Karpas-422 (cell line): ENCODE measurements at regions not wholly inside any gene's neighbourhood (a gene's known extent, or its start where the extent isn't known, plus 50 kb on each side); places are given as distances from the start of the nearest gene placed in this dataset.

Experiments
- DNase-seq: peaks from one replicate; pipeline ENCODE4 v3.0.0-alpha.2; 2015
- H2AFZ ChIP-seq: fragments of 200-600 bp; sonication (generic); 2 replicates; pipeline ENCODE4 v1.6.1; 2014; ENCODE audit warnings: antibody characterized with exemption, low read length, mixed read lengths
- H3K27ac ChIP-seq: fragments of 200-600 bp; sonication (generic); 2 replicates; pipeline ENCODE4 v1.5.1; 2014; ENCODE audit warnings: mild to moderate bottlenecking, low read length, moderate library complexity
- H3K27me3 ChIP-seq: fragments of 200-600 bp; sonication (generic); 2 replicates; pipeline ENCODE4 v1.6.1; 2014; ENCODE audit warnings: low read length, mixed read lengths
- H3K36me3 ChIP-seq: fragments of 200-600 bp; sonication (generic); 2 replicates; pipeline ENCODE4 v1.6.1; 2014; ENCODE audit warnings: low read length, mixed read lengths; ENCODE audit not compliant: insufficient read depth
- H3K4me1 ChIP-seq: fragments of 200-600 bp; sonication (generic); 2 replicates; pipeline ENCODE4 v1.6.1; 2014; ENCODE audit warnings: mild to moderate bottlenecking, low read length, mixed read lengths
- H3K4me2 ChIP-seq: fragments of 200-600 bp; sonication (generic); 2 replicates; pipeline ENCODE4 v1.6.1; 2014; ENCODE audit warnings: low read length, low read depth, mild to moderate bottlenecking; ENCODE audit not compliant: poor library complexity, severe bottlenecking
- H3K4me3 ChIP-seq: fragments of 200-600 bp; sonication (generic); 2 replicates; pipeline ENCODE4 v1.5.1; 2014; ENCODE audit warnings: mild to moderate bottlenecking, antibody characterized with exemption, low read length, mixed read lengths
- H3K79me2 ChIP-seq: fragments of 200-600 bp; sonication (generic); 2 replicates; pipeline ENCODE4 v1.6.1; 2014; ENCODE audit warnings: mild to moderate bottlenecking, low read length, mixed read lengths
- H3K9ac ChIP-seq: fragments of 200-600 bp; sonication (generic); 2 replicates; pipeline ENCODE4 v1.6.0; 2014; ENCODE audit warnings: low read length
- H3K9me2 ChIP-seq: fragments of 200-600 bp; sonication (generic), shearing (Covaris generic); replicated peaks from 2 replicates; pipeline ENCODE4 v1.6.0; 2014; ENCODE audit warnings: mild to moderate bottlenecking, low read length, moderate library complexity; ENCODE audit not compliant: insufficient read depth
- H3K9me3 ChIP-seq: fragments of 300-700, 200-600 bp; sonication (generic); 2 replicates; pipeline ENCODE4 v1.6.1; 2014; ENCODE audit warnings: low read length, mixed read lengths
- H4K20me1 ChIP-seq: fragments of 200-600 bp; sonication (generic); 2 replicates; pipeline ENCODE4 v1.6.1; 2014; ENCODE audit warnings: mild to moderate bottlenecking, antibody characterized with exemption, low read length, low read depth; ENCODE audit not compliant: insufficient read depth

GRCh38 chr5:8521991-8522390 lies 653.0 kb downstream of the MTRR start:
- H3K9me3 ChIP-seq = peaks cover 8% of the 10 kb centered on the region; the same call in 1 of the 2 replicates
- no peaks in the 10 kb centered on the region for H3K9me2 ChIP-seq
- H3K27me3 ChIP-seq = no peaks in the 10 kb centered on the region
- no peak overlapping the region for H3K27ac ChIP-seq
- H3K36me3 ChIP-seq = no peaks in the 10 kb centered on the region
- H4K20me1 ChIP-seq = no peaks in the 10 kb centered on the region
- no peaks in the 10 kb centered on the region for H3K79me2 ChIP-seq
- no peak overlapping the region for H3K4me2 ChIP-seq
- H2AFZ ChIP-seq = no peak overlapping the region
- no peak overlapping the region for H3K4me3 ChIP-seq
- H3K4me1 ChIP-seq = no peaks in the 10 kb centered on the region
- DNase-seq = no peak
- no peak overlapping the region for H3K9ac ChIP-seq

- H3K27me3 ChIP-seq = no peaks in the 10 kb centered on the region
- no peaks in the 10 kb centered on the region for H3K4me1 ChIP-seq
- H3K9me2 ChIP-seq = no peaks in the 10 kb centered on the region
- no peaks in the 10 kb centered on the region for H3K79me2 ChIP-seq
- no peak overlapping the region for H2AFZ ChIP-seq
- no peak overlapping the region for H3K4me3 ChIP-seq
- H3K9me3 ChIP-seq = peaks cover 8% of the 10 kb centered on the region; the same call in 1 of the 2 replicates
- no peak for DNase-seq
- H3K9ac ChIP-seq = no peak overlapping the region
- H3K36me3 ChIP-seq = no peaks in the 10 kb centered on the region
- H3K4me2 ChIP-seq = no peak overlapping the region
- H3K27ac ChIP-seq = no peak overlapping the region
- H4K20me1 ChIP-seq = no peaks in the 10 kb centered on the region
Observed at GRCh38 chr5:8522646-8523045, 653.7 kb downstream of the MTRR start.

GRCh38 chr5:8523501-8523900 lies 654.6 kb downstream of the MTRR start:
- Histone ChIP-seq H3K36me3 (no peaks in the 10 kb centered on the region), H3K4me3 (no peak overlapping the region), H3K27ac (no peak overlapping the region), H3K9me3 (peaks cover 8% of the 10 kb centered on the region; the same call in 1 of the 2 replicates), H3K4me2 (no peak overlapping the region), H3K27me3 (no peaks in the 10 kb centered on the region), H4K20me1 (no peaks in the 10 kb centered on the region), H3K9ac (no peak overlapping the region), H3K79me2 (no peaks in the 10 kb centered on the region), H3K9me2 (no peaks in the 10 kb centered on the region), H3K4me1 (no peaks in the 10 kb centered on the region), H2AFZ (no peak overlapping the region)
- DNase-seq = no peak

GRCh38 chr5:8525819-8526218 lies 656.9 kb downstream of the MTRR start:
- Histone ChIP-seq H3K4me2 (no peak overlapping the region), H3K27ac (no peak overlapping the region), H3K4me3 (no peak overlapping the region), H3K36me3 (no peaks in the 10 kb centered on the region), H4K20me1 (no peaks in the 10 kb centered on the region), H3K9me3 (0 out of 2 replicates have a peak, but pooled peaks cover 4% of the 10 kb centered on the region), H3K9me2 (no peaks in the 10 kb centered on the region), H3K4me1 (no peaks in the 10 kb centered on the region), H3K9ac (no peak overlapping the region), H3K27me3 (no peaks in the 10 kb centered on the region), H2AFZ (no peak overlapping the region), H3K79me2 (no peaks in the 10 kb centered on the region)
- DNase-seq = no peak

GRCh38 chr5:8528106-8528505 lies 659.2 kb downstream of the MTRR start:
- Histone ChIP-seq H3K9me3 (0 out of 2 replicates have a peak, but pooled peaks cover under 1% of the 10 kb centered on the region), H2AFZ (no peak overlapping the region), H3K27ac (no peak overlapping the region), H3K27me3 (no peaks in the 10 kb centered on the region), H3K9me2 (no peaks in the 10 kb centered on the region), H3K4me1 (no peaks in the 10 kb centered on the region), H3K79me2 (no peaks in the 10 kb centered on the region), H3K4me2 (no peak overlapping the region), H4K20me1 (no peaks in the 10 kb centered on the region), H3K36me3 (no peaks in the 10 kb centered on the region), H3K9ac (no peak overlapping the region), H3K4me3 (no peak overlapping the region)
- DNase-seq = no peak

GRCh38 chr5:8538821-8539220 lies 669.9 kb downstream of the MTRR start:
- DNase-seq = no peak
- Histone ChIP-seq H3K4me2 (no peak overlapping the region), H2AFZ (no peak overlapping the region), H3K4me3 (no peak overlapping the region), H3K27ac (no peak overlapping the region), H3K9me3 (peaks cover 24% of the 10 kb centered on the region), H3K9me2 (no peaks in the 10 kb centered on the region), H3K79me2 (no peaks in the 10 kb centered on the region), H3K4me1 (no peaks in the 10 kb centered on the region), H3K9ac (no peak overlapping the region), H3K36me3 (no peaks in the 10 kb centered on the region), H4K20me1 (no peaks in the 10 kb centered on the region), H3K27me3 (no peaks in the 10 kb centered on the region)

- H3K4me3 ChIP-seq = no peak overlapping the region
Observed at GRCh38 chr5:8540317-8540716, 671.4 kb downstream of the MTRR start.

GRCh38 chr5:8550921-8551320 lies 682.0 kb downstream of the MTRR start:
- no peak overlapping the region for H3K4me2 ChIP-seq
- H3K4me3 ChIP-seq = no peak overlapping the region
- no peak overlapping the region for H3K27ac ChIP-seq
- no peaks in the 10 kb centered on the region for H3K36me3 ChIP-seq
- H4K20me1 ChIP-seq = no peaks in the 10 kb centered on the region
- no peaks in the 10 kb centered on the region for H3K9me2 ChIP-seq
- peaks cover 10% of the 10 kb centered on the region for H3K9me3 ChIP-seq
- DNase-seq = no peak
- H3K9ac ChIP-seq = no peak overlapping the region
- H3K4me1 ChIP-seq = no peaks in the 10 kb centered on the region
- H3K27me3 ChIP-seq = no peaks in the 10 kb centered on the region
- no peaks in the 10 kb centered on the region for H3K79me2 ChIP-seq
- no peak overlapping the region for H2AFZ ChIP-seq

More at GRCh38 chr5:8540317-8540716, 671.4 kb downstream of the MTRR start:
- Histone ChIP-seq H3K9me2 (no peaks in the 10 kb centered on the region), H3K9me3 (peaks cover 20% of the 10 kb centered on the region), H3K9ac (no peak overlapping the region), H3K79me2 (no peaks in the 10 kb centered on the region), H3K27ac (no peak overlapping the region), H4K20me1 (no peaks in the 10 kb centered on the region), H3K36me3 (no peaks in the 10 kb centered on the region), H3K4me2 (no peak overlapping the region), H2AFZ (no peak overlapping the region), H3K27me3 (no peaks in the 10 kb centered on the region), H3K4me1 (no peaks in the 10 kb centered on the region)
- no peak for DNase-seq

- Histone ChIP-seq H3K36me3 (no peaks in the 10 kb centered on the region), H2AFZ (no peak overlapping the region), H3K4me3 (no peak overlapping the region)
Observed at GRCh38 chr5:8553364-8553763, 684.4 kb downstream of the MTRR start.

More at GRCh38 chr5:8553364-8553763, 684.4 kb downstream of the MTRR start:
- H3K9me3 ChIP-seq = peaks cover 5% of the 10 kb centered on the region
- H3K27me3 ChIP-seq = no peaks in the 10 kb centered on the region
- H3K27ac ChIP-seq = no peak overlapping the region
- no peaks in the 10 kb centered on the region for H4K20me1 ChIP-seq
- no peak for DNase-seq
- H3K4me1 ChIP-seq = no peaks in the 10 kb centered on the region
- H3K4me2 ChIP-seq = no peak overlapping the region
- no peaks in the 10 kb centered on the region for H3K79me2 ChIP-seq
- no peak overlapping the region for H3K9ac ChIP-seq
- no peaks in the 10 kb centered on the region for H3K9me2 ChIP-seq
